ENCODE measurements at regions not wholly inside any gene's neighbourhood (a gene's known extent, or its start where the extent isn't known, plus 50 kb on each side); places are given as distances from the start of the nearest gene placed in this dataset.

DNA sequence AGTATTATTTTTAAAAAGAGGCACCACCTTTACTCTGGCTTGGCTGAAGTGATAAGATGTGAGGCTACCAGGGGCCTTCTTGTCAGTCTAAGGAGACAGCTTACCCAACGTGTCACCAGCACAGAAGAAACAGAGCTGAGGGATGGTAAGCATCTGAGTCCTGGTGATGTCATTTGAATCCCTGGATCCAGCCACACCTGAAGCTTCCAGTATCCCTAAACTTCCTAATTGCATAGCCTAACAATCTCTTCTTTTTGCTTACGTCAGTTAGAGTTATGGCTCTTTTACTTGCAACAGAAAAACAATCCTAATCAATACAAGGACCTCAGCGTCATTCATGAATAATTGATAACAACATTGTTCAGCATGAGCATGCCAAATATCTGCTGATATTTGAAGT, 436.6 kb downstream of the SHISA9 start:
- no peak for ATAC-seq
- intact Hi-C loops (cut with DNase I): no loop called here

DNA sequence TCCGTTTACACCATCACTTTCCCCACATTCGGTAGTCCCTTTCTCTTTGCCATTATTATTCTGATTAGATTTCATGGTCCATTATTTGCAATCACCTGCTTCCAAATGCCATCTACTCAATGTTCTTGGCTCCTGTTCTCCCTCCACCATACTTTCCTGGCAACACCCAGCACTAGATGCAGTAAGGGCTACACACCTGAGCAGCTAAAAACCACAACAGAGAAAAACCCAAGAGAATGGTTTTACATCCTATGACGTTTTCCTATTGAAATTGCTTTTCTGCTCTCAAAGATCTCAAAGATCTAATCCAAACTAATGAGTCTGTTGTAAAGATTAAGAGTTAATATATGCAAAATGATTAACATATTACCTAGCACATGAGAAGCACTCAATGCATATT, 441.3 kb downstream of the SHISA9 start:
- H3K4me3 ChIP-seq: no peak overlapping the region
- ATAC-seq (no peak), DNase-seq (no peak)
- H3K27me3 ChIP-seq: no peaks in the 10 kb centered on the region
- intact Hi-C loops (cut with DNase I): no loop called here
- H3K27ac ChIP-seq: no peak overlapping the region
- no peaks in the 10 kb centered on the region for H3K36me3 ChIP-seq
- TF ChIP-seq, protein P1, sequence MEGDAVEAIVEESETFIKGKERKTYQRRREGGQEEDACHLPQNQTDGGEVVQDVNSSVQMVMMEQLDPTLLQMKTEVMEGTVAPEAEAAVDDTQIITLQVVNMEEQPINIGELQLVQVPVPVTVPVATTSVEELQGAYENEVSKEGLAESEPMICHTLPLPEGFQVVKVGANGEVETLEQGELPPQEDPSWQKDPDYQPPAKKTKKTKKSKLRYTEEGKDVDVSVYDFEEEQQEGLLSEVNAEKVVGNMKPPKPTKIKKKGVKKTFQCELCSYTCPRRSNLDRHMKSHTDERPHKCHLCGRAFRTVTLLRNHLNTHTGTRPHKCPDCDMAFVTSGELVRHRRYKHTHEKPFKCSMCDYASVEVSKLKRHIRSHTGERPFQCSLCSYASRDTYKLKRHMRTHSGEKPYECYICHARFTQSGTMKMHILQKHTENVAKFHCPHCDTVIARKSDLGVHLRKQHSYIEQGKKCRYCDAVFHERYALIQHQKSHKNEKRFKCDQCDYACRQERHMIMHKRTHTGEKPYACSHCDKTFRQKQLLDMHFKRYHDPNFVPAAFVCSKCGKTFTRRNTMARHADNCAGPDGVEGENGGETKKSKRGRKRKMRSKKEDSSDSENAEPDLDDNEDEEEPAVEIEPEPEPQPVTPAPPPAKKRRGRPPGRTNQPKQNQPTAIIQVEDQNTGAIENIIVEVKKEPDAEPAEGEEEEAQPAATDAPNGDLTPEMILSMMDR (IDR thresholded peaks at IDR 0.05): no peak
- H3K9me3 ChIP-seq: no peaks in the 10 kb centered on the region
- H3K4me1 ChIP-seq: no peaks in the 10 kb centered on the region

More for the DNA sequence above, 436.6 kb downstream of the SHISA9 start:
- no peak overlapping the region for H3K4me3 ChIP-seq
- H3K27ac ChIP-seq: no peak overlapping the region
- H3K9me3 ChIP-seq: no peaks in the 10 kb centered on the region
- H3K4me1 ChIP-seq: no peaks in the 10 kb centered on the region
- no peaks in the 10 kb centered on the region for H3K36me3 ChIP-seq
- TF ChIP-seq, protein P1 (IDR thresholded peaks at IDR 0.05): no peak
- no peaks in the 10 kb centered on the region for H3K27me3 ChIP-seq
- DNase-seq: no peak

DNA sequence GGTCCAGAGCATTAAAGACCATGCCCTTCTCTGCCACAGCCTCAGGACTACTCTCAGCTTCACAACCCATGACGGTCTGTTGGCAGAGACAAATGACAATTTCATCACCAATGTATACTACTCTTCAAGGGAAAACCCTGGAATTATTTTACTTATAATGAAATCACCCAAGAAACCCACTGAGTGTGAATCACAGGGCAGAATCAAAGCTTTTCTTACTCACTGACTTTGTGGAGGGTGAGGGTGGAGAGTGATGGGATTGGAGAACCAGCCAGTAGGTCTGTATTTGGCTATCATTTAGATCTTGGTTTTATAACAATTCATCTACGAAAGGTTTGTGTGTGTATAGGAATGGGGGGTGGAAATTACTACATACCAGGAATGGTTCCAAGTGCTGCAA, 442.6 kb downstream of the SHISA9 start:
- no peaks in the 10 kb centered on the region for H3K27me3 ChIP-seq
- H3K9me3 ChIP-seq: no peaks in the 10 kb centered on the region
- DNase-seq: no peak
- H3K4me3 ChIP-seq: no peak overlapping the region
- no peaks in the 10 kb centered on the region for H3K36me3 ChIP-seq
- intact Hi-C loops (cut with DNase I): no loop called here
- no peak for ATAC-seq
- TF ChIP-seq, protein P1 (IDR thresholded peaks at IDR 0.05): no peak
- H3K4me1 ChIP-seq: no peaks in the 10 kb centered on the region
- no peak overlapping the region for H3K27ac ChIP-seq

DNA sequence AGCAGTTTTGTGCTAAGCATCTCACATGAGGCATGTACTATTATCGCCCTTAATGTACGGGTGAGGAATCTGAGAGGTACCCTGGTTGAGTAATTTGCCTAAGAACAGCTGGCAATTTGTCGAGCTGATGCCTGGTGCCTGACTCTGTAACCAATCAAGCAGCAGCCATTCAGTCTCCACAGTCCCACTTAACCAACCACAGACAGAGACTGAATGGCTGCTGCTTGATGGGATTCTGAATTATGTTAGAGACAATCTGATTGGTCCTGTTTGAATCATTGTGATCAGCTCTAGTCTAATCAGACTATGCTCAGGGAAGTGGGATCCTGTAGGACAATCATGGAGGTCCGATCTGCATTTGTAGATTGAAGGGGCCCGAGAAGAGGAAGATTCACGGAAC, 447.0 kb downstream of the SHISA9 start:
- DNase-seq (no peak), ATAC-seq (no peak)
- Histone ChIP-seq H3K9me3 (no peaks in the 10 kb centered on the region), H3K4me1 (no peaks in the 10 kb centered on the region), H3K27me3 (no peaks in the 10 kb centered on the region), H3K4me3 (no peak overlapping the region), H3K27ac (no peak overlapping the region), H3K36me3 (no peaks in the 10 kb centered on the region)
- TF ChIP-seq, protein P1 (IDR thresholded peaks at IDR 0.05): no peak
- intact Hi-C loops (cut with DNase I): no loop called here

DNA sequence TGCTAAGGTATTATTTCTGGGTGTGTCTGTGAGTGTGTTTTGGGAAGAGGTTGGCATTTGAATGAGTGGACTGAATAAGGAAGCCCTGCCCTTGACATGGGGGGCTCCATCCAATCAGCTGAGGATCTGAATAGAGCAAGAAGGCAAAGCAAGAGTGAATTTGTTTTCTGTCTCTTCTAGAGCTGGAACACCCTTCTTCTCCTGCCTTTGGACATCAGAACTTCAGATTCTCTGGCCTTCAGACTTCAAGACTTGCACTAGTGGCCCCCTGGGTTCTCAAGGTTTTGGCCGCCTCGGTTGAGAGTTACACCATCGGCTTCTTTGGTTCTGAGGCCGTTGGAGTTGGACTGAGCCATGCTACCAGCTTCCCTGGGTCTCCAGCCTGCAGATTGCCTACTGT, 448.6 kb downstream of the SHISA9 start:
- no peaks in the 10 kb centered on the region for H3K36me3 ChIP-seq
- no peak overlapping the region for H3K27ac ChIP-seq
- TF ChIP-seq, protein P1 (IDR thresholded peaks at IDR 0.05): no peak
- no peaks in the 10 kb centered on the region for H3K9me3 ChIP-seq
- no peak overlapping the region for H3K4me3 ChIP-seq
- intact Hi-C loops (cut with DNase I): no loop called here
- ATAC-seq (no peak), DNase-seq (no peak)
- no peaks in the 10 kb centered on the region for H3K27me3 ChIP-seq
- no peaks in the 10 kb centered on the region for H3K4me1 ChIP-seq

DNA sequence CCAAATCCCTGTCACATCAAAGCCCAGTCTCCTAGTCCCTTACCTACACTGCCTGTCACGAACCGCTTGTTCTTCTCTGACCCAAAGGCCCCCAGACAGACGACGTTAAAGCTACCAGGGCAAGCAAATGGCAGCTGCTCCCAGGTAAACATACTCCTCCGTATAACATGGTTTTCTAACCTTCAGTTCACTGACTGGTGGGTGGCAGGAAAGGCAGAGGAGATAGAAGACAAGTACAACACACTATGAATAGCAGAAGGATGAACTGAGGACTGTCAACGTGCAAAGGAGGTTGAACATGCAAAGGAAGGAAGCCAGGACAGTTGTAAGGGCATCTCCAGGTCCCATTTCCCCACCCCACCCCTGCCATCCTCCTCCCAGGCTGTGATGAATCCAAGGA, 449.8 kb downstream of the SHISA9 start:
- TF ChIP-seq, protein P1 (IDR thresholded peaks at IDR 0.05): no peak
- DNase-seq (no peak), ATAC-seq (no peak)
- H3K4me1 ChIP-seq: no peaks in the 10 kb centered on the region
- H3K4me3 ChIP-seq: no peak overlapping the region
- H3K9me3 ChIP-seq: no peaks in the 10 kb centered on the region
- intact Hi-C loops (cut with DNase I): no loop called here
- no peaks in the 10 kb centered on the region for H3K27me3 ChIP-seq
- H3K36me3 ChIP-seq: no peaks in the 10 kb centered on the region
- H3K27ac ChIP-seq: no peak overlapping the region

Measured in upper lobe of right lung (tissue), 1 donor.